ENCODE measurements at regions not wholly inside any gene's neighbourhood (a gene's known extent, or its start where the extent isn't known, plus 50 kb on each side); places are given as distances from the start of the nearest gene placed in this dataset.

- no peak for DNase-seq
These were observed 146.0 kb downstream of the MIS18A start for GRCh38 chr21:32132881-32133280.

- no peak for DNase-seq
These were observed 146.4 kb downstream of the MIS18A start for GRCh38 chr21:32132409-32132808.

- no peak for DNase-seq
These were observed 146.9 kb downstream of the MIS18A start for GRCh38 chr21:32131960-32132359.

GRCh38 chr21:32131164-32131563 is 147.7 kb downstream of the MIS18A start:
- no peak for DNase-seq

GRCh38 chr21:32130031-32130891 is 148.6 kb downstream of the MIS18A start:
- DNase-seq = no peak

GRCh38 chr21:32127081-32127480 is 151.8 kb downstream of the MIS18A start:
- DNase-seq = no peak

- no peak for DNase-seq
These were observed 156.8 kb downstream of the MIS18A start for GRCh38 chr21:32122082-32122481.

- DNase-seq = no peak
These were observed 158.6 kb downstream of the MIS18A start for GRCh38 chr21:32120230-32120629.

- no peak for DNase-seq
These were observed 159.0 kb downstream of the MIS18A start for GRCh38 chr21:32119811-32120210.

- DNase-seq = no peak
These were observed 159.5 kb downstream of the MIS18A start for GRCh38 chr21:32119389-32119788.

- DNase-seq = no peak
These were observed 164.3 kb downstream of the MIS18A start for GRCh38 chr21:32114419-32115035.

GRCh38 chr21:32113486-32113885 is 165.4 kb downstream of the MIS18A start:
- no peak for DNase-seq

GRCh38 chr21:32112195-32112594 is 166.7 kb downstream of the MIS18A start:
- no peak for DNase-seq

- no peak for DNase-seq
These were observed 170.3 kb downstream of the MIS18A start for GRCh38 chr21:32108566-32108965.

GRCh38 chr21:32103361-32103760 is 175.5 kb downstream of the MIS18A start:
- DNase-seq = no peak

GRCh38 chr21:32102426-32102825 is 176.4 kb downstream of the MIS18A start:
- no peak for DNase-seq

GRCh38 chr21:32101277-32101676 is 177.6 kb downstream of the MIS18A start:
- DNase-seq = no peak

GRCh38 chr21:32100423-32100822 is 178.4 kb downstream of the MIS18A start:
- DNase-seq = no peak

GRCh38 chr21:32099812-32100416 is 178.9 kb downstream of the MIS18A start:
- no peak for DNase-seq

GRCh38 chr21:32096411-32096810 is 182.4 kb downstream of the MIS18A start:
- no peak for DNase-seq

GRCh38 chr21:32094804-32095203 is 184.0 kb downstream of the MIS18A start:
- no peak for DNase-seq

GRCh38 chr21:32093646-32094462 is 185.0 kb downstream of the MIS18A start:
- DNase-seq = no peak

GRCh38 chr21:32090956-32091355 is 187.9 kb downstream of the MIS18A start:
- no peak for DNase-seq

All from NCI-H526 treated with DMSO at 0.1 percent for 48 hours (cell line).